Dedifferentiated amniotic fluid mesenchymal stem cell (primary cell): ENCODE measurements at regions not wholly inside any gene's neighbourhood (a gene's known extent, or its start where the extent isn't known, plus 50 kb on each side); places are given as distances from the start of the nearest gene placed in this dataset.
A peak's percentile ranks its signal among the peaks of the same experiment; 100 is the strongest.

Source experiments
- DNase-seq: peaks from one replicate; pipeline ENCODE4 v3.0.0-alpha.2; 2016; ENCODE audit errors: extremely low spot score

GRCh38 chr18:11268741-11269233, 119.4 kb upstream of the PIEZO2 start:
- DNase-seq, result peak; percentile 56

- no peak for DNase-seq
These were observed 118.8 kb upstream of the PIEZO2 start for GRCh38 chr18:11268153-11268552.

- DNase-seq, result no peak
These were observed 117.6 kb upstream of the PIEZO2 start for GRCh38 chr18:11266781-11267480.

- no peak for DNase-seq
These were observed 112.1 kb upstream of the PIEZO2 start for GRCh38 chr18:11261486-11261885.

- no peak for DNase-seq
These were observed 111.6 kb upstream of the PIEZO2 start for GRCh38 chr18:11260961-11261461.

GRCh38 chr18:11259469-11260150, 110.2 kb upstream of the PIEZO2 start:
- no peak for DNase-seq

- no peak for DNase-seq
These were observed 108.8 kb upstream of the PIEZO2 start for GRCh38 chr18:11258039-11258610.

- DNase-seq, result no peak
These were observed 106.9 kb upstream of the PIEZO2 start for GRCh38 chr18:11256251-11256650.

- DNase-seq, result no peak
These were observed 102.5 kb upstream of the PIEZO2 start for GRCh38 chr18:11251891-11252270.

GRCh38 chr18:11251229-11251890, 102.0 kb upstream of the PIEZO2 start:
- DNase-seq, result no peak

GRCh38 chr18:11249391-11249790, 100.0 kb upstream of the PIEZO2 start:
- DNase-seq, result no peak

- no peak for DNase-seq
These were observed 98.1 kb upstream of the PIEZO2 start for GRCh38 chr18:11247381-11247970.

GRCh38 chr18:11246495-11247300, 97.3 kb upstream of the PIEZO2 start:
- DNase-seq, result no peak

- DNase-seq, result no peak
These were observed 96.5 kb upstream of the PIEZO2 start for GRCh38 chr18:11245879-11246278.

GRCh38 chr18:11237484-11237883, 88.1 kb upstream of the PIEZO2 start:
- no peak for DNase-seq

GRCh38 chr18:11237066-11237465, 87.7 kb upstream of the PIEZO2 start:
- DNase-seq, result no peak

- no peak for DNase-seq
These were observed 74.8 kb upstream of the PIEZO2 start for GRCh38 chr18:11224153-11224552.

- no peak for DNase-seq
These were observed 70.2 kb upstream of the PIEZO2 start for GRCh38 chr18:11219571-11219970.

GRCh38 chr18:11215216-11215615, 65.8 kb upstream of the PIEZO2 start:
- no peak for DNase-seq

- no peak for DNase-seq
These were observed 54.7 kb upstream of the PIEZO2 start for GRCh38 chr18:11204020-11204419.

GRCh38 chr18:11199477-11199876, 50.1 kb upstream of the PIEZO2 start:
- no peak for DNase-seq
